GM23338 (cell line): ENCODE measurements at regions not wholly inside any gene's neighbourhood (a gene's known extent, or its start where the extent isn't known, plus 50 kb on each side); places are given as distances from the start of the nearest gene placed in this dataset.

Source experiments
- ATAC-seq: fragments of 200-7000 bp; cut with Tn5 transposase; 3 replicates; pipeline ENCODE4 v1.9.1; 2020
- DNase-seq: peaks from one replicate; pipeline ENCODE4 v3.0.0-alpha.2; 2015; ENCODE audit warnings: low spot score
- H2AFZ ChIP-seq: fragments of 200-600 bp; sonication (generic); 2 replicates; pipeline ENCODE4 v1.8.0; 2016; ENCODE audit warnings: antibody characterized with exemption, mild to moderate bottlenecking, moderate library complexity
- H3F3A ChIP-seq: fragments of 200-600 bp; sonication (generic); replicated peaks from 2 replicates; pipeline ENCODE4 v1.8.0; 2017; ENCODE audit warnings: antibody characterized with exemption, mixed run types, low read depth
- H3K27ac ChIP-seq: fragments of 200-600 bp; sonication (generic); 2 replicates; pipeline ENCODE4 v1.6.1; 2016; ENCODE audit warnings: low read depth
- H3K27me3 ChIP-seq: fragments of 200-600 bp; sonication (generic); 2 replicates; pipeline ENCODE4 v1.8.0; 2016; ENCODE audit warnings: mild to moderate bottlenecking, mixed run types, moderate library complexity; ENCODE audit not compliant: insufficient read depth
- H3K36me3 ChIP-seq: fragments of 200-600 bp; sonication (generic); 2 replicates; pipeline ENCODE4 v1.8.0; 2016; ENCODE audit warnings: mild to moderate bottlenecking; ENCODE audit not compliant: insufficient read depth
- H3K4me1 ChIP-seq: fragments of 200-600 bp; sonication (generic); 2 replicates; pipeline ENCODE4 v1.8.0; 2016; ENCODE audit warnings: mild to moderate bottlenecking, moderate library complexity; ENCODE audit not compliant: insufficient read depth
- H3K4me2 ChIP-seq: fragments of 200-600 bp; sonication (generic); 2 replicates; pipeline ENCODE4 v1.7.1; 2017; ENCODE audit warnings: mixed run types
- H3K4me3 ChIP-seq: fragments of 200-600 bp; sonication (generic); 2 replicates; pipeline ENCODE4 v1.6.1; 2016; ENCODE audit warnings: mixed run types
- H3K79me2 ChIP-seq: fragments of 200-600 bp; sonication (generic); replicated peaks from 2 replicates; pipeline ENCODE4 v1.8.0; 2017; ENCODE audit warnings: mild to moderate bottlenecking; ENCODE audit not compliant: insufficient read depth
- H3K9me2 ChIP-seq: fragments of 200-600 bp; sonication (generic); 2 replicates; pipeline ENCODE4 v1.8.0; 2017; ENCODE audit not compliant: insufficient read depth
- H4K20me1 ChIP-seq: fragments of 200-600 bp; sonication (generic); replicated peaks from 2 replicates; pipeline ENCODE4 v1.8.0; 2017; ENCODE audit warnings: mild to moderate bottlenecking; ENCODE audit not compliant: insufficient read depth
- H3K27ac Mint-ChIP-seq: 2 replicates; pipeline ENCODE4 v1.8.0; 2020; ENCODE audit warnings: inconsistent platforms, mild to moderate bottlenecking, moderate library complexity, mixed read lengths
- H3K27me3 Mint-ChIP-seq: 3 replicates; pipeline ENCODE4 v1.8.0; 2022; ENCODE audit warnings: low read depth, mild to moderate bottlenecking, moderate library complexity, mixed read lengths, inconsistent platforms; ENCODE audit not compliant: insufficient read depth, poor library complexity
- H3K36me3 Mint-ChIP-seq: 3 replicates; pipeline ENCODE4 v1.8.0; 2021; ENCODE audit warnings: low read depth, mild to moderate bottlenecking, inconsistent platforms, moderate library complexity, mixed read lengths
- H3K4me1 Mint-ChIP-seq: 3 replicates; pipeline ENCODE4 v1.8.0; 2020; ENCODE audit warnings: mild to moderate bottlenecking, inconsistent platforms, mixed read lengths
- H3K4me3 Mint-ChIP-seq: 3 replicates; pipeline ENCODE4 v1.8.0; 2021; ENCODE audit warnings: moderate library complexity, mild to moderate bottlenecking, inconsistent platforms, mixed read lengths
- H3K9me3 Mint-ChIP-seq: 3 replicates; pipeline ENCODE4 v1.8.0; 2020; ENCODE audit warnings: moderate library complexity, mild to moderate bottlenecking, inconsistent platforms, mixed read lengths
- CTCF ChIP-seq, 2 experiments: fragments of 200-600 bp in 1 of 2; sonication (generic) in 1 of 2; conservative IDR thresholded peaks; 2 replicates each; pipeline versions ENCODE4 v1.5.1 to v1.6.1; 2016 to 2017; ENCODE audit warnings: antibody characterized with exemption in 2 of 2, low read depth in 2 of 2, mild to moderate bottlenecking in 2 of 2, moderate library complexity in 1 of 2
- EZH2 ChIP-seq: fragments of 200-600 bp; sonication (generic); IDR thresholded peaks from one replicate; pipeline ENCODE4 v1.8.0; 2017; ENCODE audit warnings: antibody characterized with exemption, mild to moderate bottlenecking, low read depth; ENCODE audit not compliant: unreplicated experiment
- EZH2phosphoT487 ChIP-seq: fragments of 200-600 bp; sonication (generic); IDR thresholded peaks from one replicate; pipeline ENCODE4 v1.8.1; 2018; ENCODE audit warnings: antibody characterized with exemption; ENCODE audit not compliant: unreplicated experiment
- JUNB ChIP-seq: IDR thresholded peaks from one replicate; pipeline ENCODE4 v1.6.1; 2016; ENCODE audit warnings: antibody characterized with exemption; ENCODE audit not compliant: unreplicated experiment
- NANOG ChIP-seq: IDR thresholded peaks from 2 replicates; pipeline ENCODE4 v1.6.1; 2016; ENCODE audit warnings: antibody characterized with exemption, borderline replicate concordance
- ZNF114 ChIP-seq: fragments of 250-450 bp; sonication (Bioruptor Pico); IDR thresholded peaks from 2 replicates; pipeline ENCODE4 v1.5.0; 2020; ENCODE audit warnings: mild to moderate bottlenecking, moderate library complexity
- ZNF331 ChIP-seq: fragments of 250-450 bp; sonication (Bioruptor Pico); IDR thresholded peaks from 2 replicates; pipeline ENCODE4 v1.5.0; 2020; ENCODE audit warnings: low read depth, mild to moderate bottlenecking, moderate library complexity
- TF ChIP-seq, protein P1 (sequence below): IDR thresholded peaks from 2 replicates; pipeline ENCODE4 v1.6.1; 2016; ENCODE audit warnings: antibody characterized with exemption
- TF ChIP-seq, protein P2 (sequence below): fragments of 250-450 bp; sonication (Bioruptor Pico); IDR thresholded peaks from 2 replicates; pipeline ENCODE4 v1.5.0; 2020; ENCODE audit warnings: mild to moderate bottlenecking, moderate library complexity

DNA sequence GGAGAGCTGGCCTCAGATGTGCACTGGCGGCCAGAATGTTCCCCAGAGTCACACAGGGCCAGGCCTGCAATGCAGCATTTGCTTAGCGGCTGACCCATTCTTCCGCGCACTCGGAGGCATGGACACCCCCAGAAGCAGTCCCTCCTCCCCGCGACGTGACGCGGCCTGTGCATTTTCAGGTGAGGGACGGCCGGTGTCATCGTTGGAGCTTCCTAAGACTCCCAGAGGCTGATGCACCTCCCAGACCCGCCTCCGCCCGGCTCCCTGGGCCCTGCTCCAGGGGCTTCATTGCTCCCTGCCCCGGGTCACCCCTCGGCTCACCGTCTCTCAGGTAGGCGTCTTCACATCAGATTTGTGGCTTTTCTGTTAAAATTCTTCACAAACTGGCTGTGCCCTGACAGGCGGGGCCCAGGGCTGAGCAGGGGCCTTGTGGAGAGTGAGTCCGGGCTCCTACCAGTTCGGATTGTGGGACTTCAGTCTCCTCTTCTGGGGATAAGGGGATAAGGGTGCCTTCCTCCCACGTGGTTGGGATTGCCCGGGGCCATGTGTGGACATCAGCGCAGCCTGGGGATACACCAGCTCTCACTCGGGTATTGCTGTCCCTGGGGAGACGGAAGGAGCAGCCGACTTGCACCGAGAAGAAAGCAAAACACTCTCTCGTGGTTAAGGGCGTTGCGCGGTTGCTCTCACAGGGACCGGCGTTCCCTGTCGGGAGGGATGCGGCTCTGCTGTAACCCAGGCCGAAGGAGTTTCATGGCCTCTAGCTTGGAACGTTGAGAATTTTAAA lies 249.1 kb downstream of the ADGRD1 start (continued):
- no peak for TF ChIP-seq ZNF331 (CRISPR knock-in tag)
- TF ChIP-seq CTCF (conservative IDR thresholded peaks at IDR 0.05; ENCODE audit: low read depth in 2 of 2), result no peak
- TF ChIP-seq EZH2phosphoT487, result no peak
- no peak for TF ChIP-seq JUNB
- TF ChIP-seq NANOG, result no peak
- TF ChIP-seq, protein P1, sequence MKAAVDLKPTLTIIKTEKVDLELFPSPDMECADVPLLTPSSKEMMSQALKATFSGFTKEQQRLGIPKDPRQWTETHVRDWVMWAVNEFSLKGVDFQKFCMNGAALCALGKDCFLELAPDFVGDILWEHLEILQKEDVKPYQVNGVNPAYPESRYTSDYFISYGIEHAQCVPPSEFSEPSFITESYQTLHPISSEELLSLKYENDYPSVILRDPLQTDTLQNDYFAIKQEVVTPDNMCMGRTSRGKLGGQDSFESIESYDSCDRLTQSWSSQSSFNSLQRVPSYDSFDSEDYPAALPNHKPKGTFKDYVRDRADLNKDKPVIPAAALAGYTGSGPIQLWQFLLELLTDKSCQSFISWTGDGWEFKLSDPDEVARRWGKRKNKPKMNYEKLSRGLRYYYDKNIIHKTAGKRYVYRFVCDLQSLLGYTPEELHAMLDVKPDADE, result no peak
- no peak for TF ChIP-seq EZH2

DNA sequence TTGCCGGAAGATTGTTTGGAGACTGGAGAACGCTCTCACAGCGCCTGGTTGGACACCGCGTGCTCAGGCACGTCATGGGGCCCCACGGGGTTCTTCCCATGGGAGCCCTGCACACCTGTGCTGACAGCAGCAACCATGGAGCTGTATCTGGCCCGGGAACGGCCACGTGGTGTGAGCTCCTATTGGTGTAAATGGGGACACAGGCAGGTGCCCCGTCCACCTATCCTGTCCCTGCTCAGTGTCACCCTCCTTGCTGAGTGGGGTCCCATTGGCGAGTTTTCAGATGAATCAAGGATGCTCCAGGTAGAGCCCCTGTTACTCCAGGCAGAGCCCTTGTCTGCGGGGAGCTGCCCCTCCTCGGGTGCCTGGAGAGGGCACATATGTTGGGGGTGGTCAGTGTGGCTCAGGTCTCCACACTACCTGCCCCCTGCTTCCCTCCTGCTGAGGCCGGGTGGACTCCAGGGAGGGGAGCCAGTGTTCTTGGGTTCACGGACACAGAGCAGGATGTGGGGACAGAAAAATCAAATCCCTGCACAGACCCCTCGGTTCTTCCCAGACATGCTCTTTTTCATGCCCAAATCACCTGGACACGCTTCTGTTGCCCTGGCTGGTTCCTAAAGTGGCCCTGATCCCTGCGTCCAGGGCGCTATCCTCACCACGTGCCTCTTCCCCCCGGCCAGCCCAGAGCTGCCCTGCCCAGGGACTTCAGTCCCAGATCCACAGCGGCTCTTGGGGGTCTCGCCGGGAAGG lies 250.1 kb downstream of the ADGRD1 start:
- Histone ChIP-seq H3K36me3 (no peaks in the 10 kb centered on the region), H3F3A (no peaks in the 10 kb centered on the region), H4K20me1 (no peaks in the 10 kb centered on the region), H3K4me1 (no peaks in the 10 kb centered on the region), H3K4me2 (no peak overlapping the region), H3K27ac (no peak overlapping the region), H3K27me3 (no peaks in the 10 kb centered on the region), H3K9me2 (peaks cover 11% of the 10 kb centered on the region), H3K4me3 (no peak overlapping the region), H2AFZ (no peak overlapping the region), H3K79me2 (no peaks in the 10 kb centered on the region)
- no peak overlapping the region for H3K27ac Mint-ChIP-seq
- H3K4me3 Mint-ChIP-seq, result no peak overlapping the region
- TF ChIP-seq JUNB (no peak), ZNF114 (CRISPR knock-in tag) (no peak), EZH2 (no peak)
- TF ChIP-seq, protein P2, sequence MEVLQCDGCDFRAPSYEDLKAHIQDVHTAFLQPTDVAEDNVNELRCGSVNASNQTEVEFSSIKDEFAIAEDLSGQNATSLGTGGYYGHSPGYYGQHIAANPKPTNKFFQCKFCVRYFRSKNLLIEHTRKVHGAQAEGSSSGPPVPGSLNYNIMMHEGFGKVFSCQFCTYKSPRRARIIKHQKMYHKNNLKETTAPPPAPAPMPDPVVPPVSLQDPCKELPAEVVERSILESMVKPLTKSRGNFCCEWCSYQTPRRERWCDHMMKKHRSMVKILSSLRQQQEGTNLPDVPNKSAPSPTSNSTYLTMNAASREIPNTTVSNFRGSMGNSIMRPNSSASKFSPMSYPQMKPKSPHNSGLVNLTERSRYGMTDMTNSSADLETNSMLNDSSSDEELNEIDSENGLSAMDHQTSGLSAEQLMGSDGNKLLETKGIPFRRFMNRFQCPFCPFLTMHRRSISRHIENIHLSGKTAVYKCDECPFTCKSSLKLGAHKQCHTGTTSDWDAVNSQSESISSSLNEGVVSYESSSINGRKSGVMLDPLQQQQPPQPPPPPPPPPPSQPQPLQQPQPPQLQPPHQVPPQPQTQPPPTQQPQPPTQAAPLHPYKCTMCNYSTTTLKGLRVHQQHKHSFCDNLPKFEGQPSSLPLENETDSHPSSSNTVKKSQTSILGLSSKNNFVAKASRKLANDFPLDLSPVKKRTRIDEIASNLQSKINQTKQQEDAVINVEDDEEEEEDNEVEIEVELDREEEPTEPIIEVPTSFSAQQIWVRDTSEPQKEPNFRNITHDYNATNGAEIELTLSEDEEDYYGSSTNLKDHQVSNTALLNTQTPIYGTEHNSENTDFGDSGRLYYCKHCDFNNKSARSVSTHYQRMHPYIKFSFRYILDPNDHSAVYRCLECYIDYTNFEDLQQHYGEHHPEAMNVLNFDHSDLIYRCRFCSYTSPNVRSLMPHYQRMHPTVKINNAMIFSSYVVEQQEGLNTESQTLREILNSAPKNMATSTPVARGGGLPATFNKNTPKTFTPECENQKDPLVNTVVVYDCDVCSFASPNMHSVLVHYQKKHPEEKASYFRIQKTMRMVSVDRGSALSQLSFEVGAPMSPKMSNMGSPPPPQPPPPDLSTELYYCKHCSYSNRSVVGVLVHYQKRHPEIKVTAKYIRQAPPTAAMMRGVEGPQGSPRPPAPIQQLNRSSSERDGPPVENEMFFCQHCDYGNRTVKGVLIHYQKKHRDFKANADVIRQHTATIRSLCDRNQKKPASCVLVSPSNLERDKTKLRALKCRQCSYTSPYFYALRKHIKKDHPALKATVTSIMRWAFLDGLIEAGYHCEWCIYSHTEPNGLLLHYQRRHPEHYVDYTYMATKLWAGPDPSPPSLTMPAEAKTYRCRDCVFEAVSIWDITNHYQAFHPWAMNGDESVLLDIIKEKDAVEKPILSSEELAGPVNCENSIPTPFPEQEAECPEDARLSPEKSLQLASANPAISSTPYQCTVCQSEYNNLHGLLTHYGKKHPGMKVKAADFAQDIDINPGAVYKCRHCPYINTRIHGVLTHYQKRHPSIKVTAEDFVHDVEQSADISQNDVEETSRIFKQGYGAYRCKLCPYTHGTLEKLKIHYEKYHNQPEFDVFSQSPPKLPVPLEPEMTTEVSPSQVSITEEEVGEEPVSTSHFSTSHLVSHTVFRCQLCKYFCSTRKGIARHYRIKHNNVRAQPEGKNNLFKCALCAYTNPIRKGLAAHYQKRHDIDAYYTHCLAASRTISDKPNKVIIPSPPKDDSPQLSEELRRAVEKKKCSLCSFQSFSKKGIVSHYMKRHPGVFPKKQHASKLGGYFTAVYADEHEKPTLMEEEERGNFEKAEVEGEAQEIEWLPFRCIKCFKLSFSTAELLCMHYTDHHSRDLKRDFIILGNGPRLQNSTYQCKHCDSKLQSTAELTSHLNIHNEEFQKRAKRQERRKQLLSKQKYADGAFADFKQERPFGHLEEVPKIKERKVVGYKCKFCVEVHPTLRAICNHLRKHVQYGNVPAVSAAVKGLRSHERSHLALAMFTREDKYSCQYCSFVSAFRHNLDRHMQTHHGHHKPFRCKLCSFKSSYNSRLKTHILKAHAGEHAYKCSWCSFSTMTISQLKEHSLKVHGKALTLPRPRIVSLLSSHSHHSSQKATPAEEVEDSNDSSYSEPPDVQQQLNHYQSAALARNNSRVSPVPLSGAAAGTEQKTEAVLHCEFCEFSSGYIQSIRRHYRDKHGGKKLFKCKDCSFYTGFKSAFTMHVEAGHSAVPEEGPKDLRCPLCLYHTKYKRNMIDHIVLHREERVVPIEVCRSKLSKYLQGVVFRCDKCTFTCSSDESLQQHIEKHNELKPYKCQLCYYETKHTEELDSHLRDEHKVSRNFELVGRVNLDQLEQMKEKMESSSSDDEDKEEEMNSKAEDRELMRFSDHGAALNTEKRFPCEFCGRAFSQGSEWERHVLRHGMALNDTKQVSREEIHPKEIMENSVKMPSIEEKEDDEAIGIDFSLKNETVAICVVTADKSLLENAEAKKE (CRISPR knock-in tag), result no peak
- no peak for ATAC-seq
- no peak for DNase-seq
- H3K36me3 Mint-ChIP-seq, result no peaks in the 10 kb centered on the region
- H3K27me3 Mint-ChIP-seq, result no peaks in the 10 kb centered on the region
- H3K4me1 Mint-ChIP-seq, result no peaks in the 10 kb centered on the region
- no peaks in the 10 kb centered on the region; the same call in 2 of the 3 replicates for H3K9me3 Mint-ChIP-seq
